Mesothelial cell of epicardium (in vitro differentiated cells): ENCODE measurements at regions not wholly inside any gene's neighbourhood (a gene's known extent, or its start where the extent isn't known, plus 50 kb on each side); places are given as distances from the start of the nearest gene placed in this dataset.
A peak's percentile ranks its signal among the peaks of the same experiment; 100 is the strongest.

Experiments
- DNase-seq, 2 experiments: peaks; one replicate each; pipeline ENCODE4 v3.0.0; 2021; ENCODE audit warnings: low spot score in 2 of 2; ENCODE audit not compliant: unreplicated experiment in 2 of 2
- H3K27ac Mint-ChIP-seq: 2 replicates; pipeline ENCODE4 v1.8.0; 2021; ENCODE audit warnings: mixed read lengths
- H3K27me3 Mint-ChIP-seq: 2 replicates; pipeline ENCODE4 v1.8.0; 2021; ENCODE audit warnings: low read depth, mixed read lengths
- H3K36me3 Mint-ChIP-seq: 2 replicates; pipeline ENCODE4 v1.8.0; 2021; ENCODE audit warnings: mixed read lengths
- H3K4me1 Mint-ChIP-seq: 2 replicates; pipeline ENCODE4 v1.8.0; 2021; ENCODE audit warnings: mixed read lengths
- H3K4me3 Mint-ChIP-seq: 2 replicates; pipeline ENCODE4 v1.8.0; 2021; ENCODE audit warnings: mild to moderate bottlenecking, moderate library complexity, mixed read lengths
- H3K9me3 Mint-ChIP-seq: 2 replicates; pipeline ENCODE4 v1.8.0; 2021; ENCODE audit warnings: mixed read lengths
- CTCF ChIP-seq: fragments of 200-600 bp; sonication (generic); IDR thresholded peaks from one replicate; pipeline ENCODE4 v1.5.0; 2021; ENCODE audit warnings: antibody characterized with exemption; ENCODE audit not compliant: unreplicated experiment

GRCh38 chr2:217445723-217446122 lies 557.1 kb downstream of the TNS1 start:
- no peak for TF ChIP-seq CTCF
- DNase-seq, result no peak
- Mint-ChIP-seq H3K4me1 (peaks cover 3% of the 10 kb centered on the region), H3K36me3 (peaks cover 4% of the 10 kb centered on the region), H3K9me3 (peaks cover 9% of the 10 kb centered on the region), H3K4me3 (no peak overlapping the region), H3K27ac (no peak overlapping the region), H3K27me3 (no peaks in the 10 kb centered on the region)

GRCh38 chr2:217444932-217445331 lies 557.9 kb downstream of the TNS1 start:
- Mint-ChIP-seq H3K27me3 (no peaks in the 10 kb centered on the region), H3K4me1 (peaks cover 7% of the 10 kb centered on the region)
- DNase-seq, result no peak

GRCh38 chr2:217444509-217444908 lies 558.3 kb downstream of the TNS1 start:
- no peaks in the 10 kb centered on the region for H3K27me3 Mint-ChIP-seq
- TF ChIP-seq CTCF, result no peak
- H3K27ac Mint-ChIP-seq, result no peak overlapping the region
- H3K36me3 Mint-ChIP-seq, result peaks cover 4% of the 10 kb centered on the region
- H3K4me3 Mint-ChIP-seq, result no peak overlapping the region
- no peak for DNase-seq
- H3K4me1 Mint-ChIP-seq, result peaks cover 9% of the 10 kb centered on the region
- H3K9me3 Mint-ChIP-seq, result peaks cover 9% of the 10 kb centered on the region

More at GRCh38 chr2:217444932-217445331, 557.9 kb downstream of the TNS1 start:
- TF ChIP-seq CTCF, result no peak
- Mint-ChIP-seq H3K4me3 (no peak overlapping the region), H3K27ac (no peak overlapping the region), H3K9me3 (peaks cover 9% of the 10 kb centered on the region), H3K36me3 (peaks cover 4% of the 10 kb centered on the region)

- Mint-ChIP-seq H3K4me3 (no peak overlapping the region), H3K27ac (no peak overlapping the region), H3K4me1 (peaks cover 9% of the 10 kb centered on the region), H3K27me3 (no peaks in the 10 kb centered on the region), H3K9me3 (peaks cover 9% of the 10 kb centered on the region), H3K36me3 (peaks cover 4% of the 10 kb centered on the region)
- TF ChIP-seq CTCF, result no peak
- DNase-seq, result no peak
Measured at GRCh38 chr2:217443601-217444000, 559.2 kb downstream of the TNS1 start.

GRCh38 chr2:217440000-217440399 lies 562.8 kb downstream of the TNS1 start:
- Mint-ChIP-seq H3K27me3 (no peaks in the 10 kb centered on the region), H3K9me3 (peaks cover 9% of the 10 kb centered on the region), H3K4me1 (peaks cover 37% of the 10 kb centered on the region), H3K27ac (peak overlapping the region; percentile 81), H3K4me3 (no peak overlapping the region), H3K36me3 (peaks cover 4% of the 10 kb centered on the region)
- no peak for DNase-seq
- TF ChIP-seq CTCF, result no peak

GRCh38 chr2:217438821-217439220 lies 564.0 kb downstream of the TNS1 start:
- Mint-ChIP-seq H3K27ac (no peak overlapping the region), H3K27me3 (no peaks in the 10 kb centered on the region), H3K4me3 (no peak overlapping the region), H3K4me1 (peaks cover 48% of the 10 kb centered on the region), H3K36me3 (peaks cover 4% of the 10 kb centered on the region), H3K9me3 (peaks cover 9% of the 10 kb centered on the region)
- no peak for DNase-seq
- no peak for TF ChIP-seq CTCF
